Liver (tissue), 8 donors: ENCODE measurements at regions not wholly inside any gene's neighbourhood (a gene's known extent, or its start where the extent isn't known, plus 50 kb on each side); places are given as distances from the start of the nearest gene placed in this dataset.

Experiments used
- DNase-seq: peaks from one replicate; pipeline ENCODE4 v3.0.0-alpha.2; 2017; ENCODE audit warnings: low spot score
- H3K27ac ChIP-seq, 2 donors: one replicate each; pipeline ENCODE4 v1.7.0; 2013; ENCODE audit warnings: inconsistent platforms in 2 of 2, low read length in 2 of 2, control low read depth in 1 of 2, low read depth in 1 of 2, mild to moderate bottlenecking in 1 of 2
- H3K27me3 ChIP-seq, 4 donors: one replicate each; pipeline versions ENCODE4 v1.6.1 to v1.7.0; 2013; ENCODE audit warnings: low read length in 3 of 4, inconsistent platforms in 1 of 4, mild to moderate bottlenecking in 1 of 4, moderate library complexity in 1 of 4; ENCODE audit not compliant: control insufficient read depth in 4 of 4, insufficient read depth in 4 of 4
- H3K36me3 ChIP-seq, 4 donors: one replicate each; pipeline versions ENCODE4 v1.6.1 to v1.7.0; 2013; ENCODE audit warnings: low read length in 3 of 4, mild to moderate bottlenecking in 3 of 4, low read depth in 1 of 4, moderate library complexity in 1 of 4; ENCODE audit not compliant: control insufficient read depth in 4 of 4, insufficient read depth in 3 of 4
- H3K4me1 ChIP-seq, 4 donors: one replicate each; pipeline versions ENCODE4 v1.6.1 to v1.7.0; 2013; ENCODE audit warnings: low read length in 3 of 4, mild to moderate bottlenecking in 3 of 4, moderate library complexity in 1 of 4; ENCODE audit not compliant: control insufficient read depth in 4 of 4, insufficient read depth in 4 of 4
- H3K4me3 ChIP-seq, 3 donors: one replicate each; pipeline versions ENCODE4 v1.6.1 to v1.7.0; 2013; ENCODE audit warnings: low read length in 3 of 3, control low read depth in 1 of 3, low read depth in 1 of 3, mild to moderate bottlenecking in 1 of 3
- H3K9ac ChIP-seq, 2 donors: one replicate each; pipeline ENCODE4 v1.7.0; 2013; ENCODE audit warnings: low read length in 2 of 2, mild to moderate bottlenecking in 2 of 2, moderate library complexity in 2 of 2, control low read depth in 1 of 2, low read depth in 1 of 2
- H3K9me3 ChIP-seq, 4 donors: one replicate each; pipeline versions ENCODE4 v1.6.1 to v1.7.0; 2013; ENCODE audit warnings: low read length in 3 of 4; ENCODE audit not compliant: control insufficient read depth in 4 of 4
- ATF3 ChIP-seq: IDR thresholded peaks from 2 replicates; pipeline ENCODE4 v1.6.1; 2016; ENCODE audit warnings: antibody characterized with exemption
- CTCF ChIP-seq: fragments of 150-350 bp; IDR thresholded peaks from 2 replicates; pipeline ENCODE4 v1.5.1; 2017; ENCODE audit warnings: improper control_type of control experiment, low read depth, low read length; ENCODE audit not compliant: missing input control
- EGR1 ChIP-seq, 2 donors: IDR thresholded peaks; 2 replicates each; pipeline ENCODE4 v1.6.1; 2016 to 2018; ENCODE audit warnings: antibody characterized with exemption in 2 of 2, low read depth in 2 of 2
- FOXA1 ChIP-seq: IDR thresholded peaks from 2 replicates; pipeline ENCODE4 v1.6.1; 2016; ENCODE audit warnings: antibody characterized with exemption
- FOXA2 ChIP-seq: IDR thresholded peaks from 2 replicates; pipeline ENCODE4 v1.6.1; 2016; ENCODE audit warnings: antibody characterized with exemption
- GABPA ChIP-seq, 2 donors: IDR thresholded peaks in 1 of 2; conservative IDR thresholded peaks in 1 of 2; 2 replicates each; pipeline ENCODE4 v1.6.1; 2016; ENCODE audit warnings: antibody characterized with exemption in 2 of 2, mild to moderate bottlenecking in 1 of 2, moderate library complexity in 1 of 2
- HNF4A ChIP-seq, 2 donors: conservative IDR thresholded peaks; 2 replicates each; pipeline ENCODE4 v1.6.1; 2016; ENCODE audit warnings: antibody characterized with exemption in 2 of 2, mild to moderate bottlenecking in 2 of 2
- HNF4G ChIP-seq: IDR thresholded peaks from 2 replicates; pipeline ENCODE4 v1.6.1; 2016; ENCODE audit warnings: antibody characterized with exemption
- JUND ChIP-seq, 2 donors: IDR thresholded peaks; 2 replicates each; pipeline ENCODE4 v1.6.1; 2016; ENCODE audit warnings: antibody characterized with exemption in 2 of 2
- MAX ChIP-seq: IDR thresholded peaks from 2 replicates; pipeline ENCODE4 v1.6.1; 2016; ENCODE audit warnings: antibody characterized with exemption
- NR2F2 ChIP-seq: IDR thresholded peaks from 2 replicates; pipeline ENCODE4 v1.6.1; 2016; ENCODE audit warnings: antibody characterized with exemption
- RAD21 ChIP-seq, 2 donors: IDR thresholded peaks; 2 replicates each; pipeline ENCODE4 v1.6.1; 2016; ENCODE audit warnings: antibody characterized with exemption in 2 of 2, mild to moderate bottlenecking in 2 of 2
- REST ChIP-seq: IDR thresholded peaks from 2 replicates; pipeline ENCODE4 v1.6.1; 2016; ENCODE audit warnings: antibody characterized with exemption, mild to moderate bottlenecking
- RXRA ChIP-seq, 2 donors: IDR thresholded peaks; 2 replicates each; pipeline ENCODE4 v1.6.1; 2017 to 2018; ENCODE audit warnings: antibody characterized with exemption in 2 of 2, mild to moderate bottlenecking in 1 of 2
- SP1 ChIP-seq: IDR thresholded peaks from 2 replicates; pipeline ENCODE4 v1.6.1; 2018; ENCODE audit warnings: antibody characterized with exemption, mild to moderate bottlenecking
- TAF1 ChIP-seq: conservative IDR thresholded peaks from 2 replicates; pipeline ENCODE4 v1.6.1; 2016; ENCODE audit warnings: antibody characterized with exemption, mild to moderate bottlenecking
- YY1 ChIP-seq: IDR thresholded peaks from 2 replicates; pipeline ENCODE4 v1.6.1; 2016; ENCODE audit warnings: antibody characterized with exemption, mild to moderate bottlenecking
- ZBTB33 ChIP-seq: IDR thresholded peaks from 2 replicates; pipeline ENCODE4 v1.6.1; 2016; ENCODE audit warnings: antibody characterized with exemption
- WGBS: extraction: QIAGEN DNeasy Blood & Tissue Kit; methylation state at CpG from one replicate; pipeline ENCODE4 v1.1.7; 2013; 5-methylcytosine and 5-hydroxymethylcytosine counted together
- donor health status: healthy.
- donor health status: healthy.
- donor health status: healthy.
- donor health status: healthy.
- donor health status: healthy.

GRCh38 chr11:23680488-23681230 lies 816.2 kb upstream of the LUZP2 start:
- Histone ChIP-seq H3K27me3 (no peaks in the 10 kb centered on the region), H3K4me3 (no peak overlapping the region), H3K4me1 (no peaks in the 10 kb centered on the region), H3K36me3 (no peaks in the 10 kb centered on the region), H3K9me3 (peaks cover 0 to 1% (median 0%) of the 10 kb centered on the region in 4 donors), H3K9ac (no peak overlapping the region), H3K27ac (no peak overlapping the region)
- WGBS, result 89% methylated on average over 20 of the region's 20 CpGs
- no peak for DNase-seq
- no peak for TF ChIP-seq HNF4G
- TF ChIP-seq FOXA1, result no peak
- TF ChIP-seq MAX, result no peak
- TF ChIP-seq SP1, result no peak

GRCh38 chr11:23684701-23685100 lies 812.2 kb upstream of the LUZP2 start:
- Histone ChIP-seq H3K36me3 (no peaks in the 10 kb centered on the region), H3K27me3 (no peaks in the 10 kb centered on the region), H3K27ac (no peak overlapping the region), H3K4me3 (no peak overlapping the region), H3K9ac (no peak overlapping the region), H3K9me3 (peaks cover 0 to 1% (median 0%) of the 10 kb centered on the region in 4 donors), H3K4me1 (no peaks in the 10 kb centered on the region)
- 69% methylated on average over 2 of the region's 2 CpGs for WGBS
- no peak for DNase-seq
- TF ChIP-seq RXRA (IDR thresholded peaks at IDR 0.05) (no peak), RAD21 (IDR thresholded peaks at IDR 0.05) (no peak), SP1 (no peak), FOXA1 (no peak), HNF4G (no peak), MAX (no peak), YY1 (no peak), GABPA (IDR thresholded peaks at IDR 0.05 in 1 of 2, conservative IDR thresholded peaks at IDR 0.05 in 1 of 2) (no peak), CTCF (no peak), REST (no peak), EGR1 (IDR thresholded peaks at IDR 0.05; ENCODE audit: low read depth in 2 of 2) (no peak), ZBTB33 (no peak), FOXA2 (no peak), TAF1 (no peak), JUND (IDR thresholded peaks at IDR 0.05) (no peak), NR2F2 (no peak), HNF4A (conservative IDR thresholded peaks at IDR 0.05) (no peak), ATF3 (no peak)
